GM20000 (cell line): ENCODE measurements at regions not wholly inside any gene's neighbourhood (a gene's known extent, or its start where the extent isn't known, plus 50 kb on each side); places are given as distances from the start of the nearest gene placed in this dataset.

ENCODE experiments used
- DNase-seq: peaks from one replicate; pipeline ENCODE4 v3.0.0; 2012; ENCODE audit warnings: low spot score
- CTCF ChIP-seq: IDR thresholded peaks from 2 replicates; pipeline ENCODE4 v1.5.1; 2012; ENCODE audit warnings: mild to moderate bottlenecking, control low read depth; ENCODE audit errors: extremely low read depth, missing control alignments

- DNase-seq, result no peak
- TF ChIP-seq CTCF, result no peak
Observed at GRCh38 chr10:59959504-59960018, 53.2 kb upstream of the CCDC6 start.

DNA sequence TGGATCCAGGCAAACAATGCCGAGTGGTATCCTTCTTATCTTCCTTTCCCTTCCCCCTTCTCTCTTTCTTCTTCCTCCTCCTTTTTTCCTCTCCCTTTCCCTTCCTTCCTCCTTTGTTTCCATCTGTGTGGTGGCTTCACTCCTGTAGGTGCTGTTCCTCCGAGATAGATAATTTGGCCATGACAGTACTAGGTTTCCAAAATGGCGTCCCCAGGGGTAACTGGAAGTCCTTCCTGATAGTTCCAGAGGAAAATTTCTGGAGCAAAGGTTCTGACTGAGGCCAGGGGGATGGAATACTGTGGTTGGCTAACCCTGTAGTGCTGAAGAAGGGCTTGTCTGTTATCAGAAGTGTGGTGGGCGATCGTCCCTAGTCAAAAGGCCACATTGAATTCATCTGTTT is 52.5 kb upstream of the CCDC6 start:
- no peak for DNase-seq
- TF ChIP-seq CTCF, result no peak

- no peak for TF ChIP-seq CTCF
- DNase-seq, result no peak
Observed at GRCh38 chr10:59957975-59958374, 51.6 kb upstream of the CCDC6 start.
